NCI-H82 treated with DMSO at 0.1 percent for 48 hours (cell line): ENCODE measurements at regions not wholly inside any gene's neighbourhood (a gene's known extent, or its start where the extent isn't known, plus 50 kb on each side); places are given as distances from the start of the nearest gene placed in this dataset.
"Not testable (repeated sequence)": the region's sequence is repeated elsewhere in the genome, so short reads cannot be mapped to it uniquely, and the experiment has no call there.

ENCODE experiments used
- DNase-seq: peaks from one replicate; lab custom pipeline; 2025; ENCODE audit not compliant: unreplicated experiment; lab: John Stamatoyannopoulos, UW

DNA sequence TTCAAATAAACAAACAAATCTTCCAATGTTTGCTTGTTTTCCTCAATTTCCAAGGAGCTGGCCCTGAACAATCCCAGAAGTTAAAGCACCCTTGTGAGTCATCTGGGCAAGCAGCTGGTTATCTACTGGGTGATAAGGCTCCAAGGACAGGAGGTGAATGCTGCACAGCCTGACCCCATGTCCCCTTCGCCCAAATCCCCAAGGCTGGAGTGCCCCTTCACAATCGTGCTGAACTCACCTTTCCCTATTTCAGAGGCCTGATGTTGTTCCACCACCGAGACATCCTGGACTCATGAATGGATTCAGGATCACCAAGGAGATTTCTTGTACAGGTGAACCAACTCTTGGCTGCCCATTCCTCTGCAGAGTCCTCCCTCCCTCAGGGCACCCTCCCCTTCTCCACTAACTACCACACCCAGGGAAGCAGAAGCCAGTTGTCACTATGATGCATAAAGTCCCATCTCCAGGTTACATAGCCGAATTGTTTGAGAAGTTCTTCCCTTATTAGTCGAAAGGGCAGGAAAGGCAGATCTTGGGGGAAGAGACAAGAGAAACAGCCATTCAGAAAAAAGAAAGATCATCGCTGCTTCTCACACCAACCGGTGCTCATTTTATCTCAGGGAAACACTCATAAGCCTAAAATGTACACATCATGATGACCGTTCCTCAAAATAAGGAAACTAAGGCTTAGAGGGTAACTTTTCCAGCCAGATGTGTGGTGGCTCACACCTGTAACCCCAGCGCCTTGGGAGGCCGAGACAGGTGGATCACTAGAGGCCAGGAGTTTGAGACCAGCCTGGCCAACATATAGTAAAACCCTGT is 138.8 kb upstream of the RREB1 start:
- no peak for DNase-seq

GRCh38 chr6:6969761-6970223 is 138.0 kb upstream of the RREB1 start:
- no peak for DNase-seq

- no peak for DNase-seq
Measured at GRCh38 chr6:6970851-6971250, 136.9 kb upstream of the RREB1 start.

- DNase-seq = no peak
Measured at GRCh38 chr6:6971369-6971768, 136.4 kb upstream of the RREB1 start.

DNA sequence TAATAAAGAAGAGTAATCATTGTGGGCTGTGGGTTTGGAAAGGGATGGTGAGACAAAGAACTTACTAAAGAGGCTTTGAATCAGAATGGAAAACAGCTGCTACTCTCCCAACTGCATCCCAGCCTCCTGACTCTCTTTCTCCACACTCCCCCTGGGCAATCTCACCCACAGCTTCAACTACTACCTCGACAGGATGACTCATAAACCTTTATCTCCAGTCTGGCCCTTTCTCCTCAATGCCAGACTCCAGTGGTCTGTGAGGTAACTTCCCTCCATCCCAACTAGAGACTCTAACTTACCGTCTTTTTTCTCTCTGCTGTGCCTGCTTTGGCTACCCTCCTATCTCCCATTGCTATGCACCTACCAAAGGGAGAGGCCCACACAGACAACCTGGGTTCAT is 135.3 kb upstream of the RREB1 start:
- no peak for DNase-seq

GRCh38 chr6:6973721-6974120 is 134.0 kb upstream of the RREB1 start:
- DNase-seq = no peak

GRCh38 chr6:6975459-6976111 is 132.2 kb upstream of the RREB1 start:
- no peak for DNase-seq

DNA sequence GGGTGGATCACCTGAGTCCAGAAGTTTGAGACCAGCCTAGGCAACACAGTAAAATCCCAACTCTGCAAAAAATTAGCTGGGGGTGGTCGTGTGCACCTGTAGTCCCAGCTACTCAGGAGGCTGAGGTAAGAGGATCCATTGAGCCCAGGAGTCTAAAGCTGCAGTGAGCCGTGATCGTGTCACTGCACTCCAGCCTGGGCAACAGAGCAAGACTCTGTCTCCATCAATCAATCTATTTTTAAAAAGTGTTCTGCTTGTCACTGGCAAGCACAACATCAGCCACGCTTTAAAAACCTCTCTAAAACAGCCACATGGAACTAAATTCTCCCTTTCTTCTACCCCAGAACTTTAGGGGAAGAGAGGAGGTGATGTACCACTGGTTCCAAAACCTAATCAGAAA is 131.6 kb upstream of the RREB1 start:
- no peak for DNase-seq

GRCh38 chr6:6978731-6979130 is 129.0 kb upstream of the RREB1 start:
- DNase-seq = no peak

GRCh38 chr6:6980999-6981597 is 126.7 kb upstream of the RREB1 start:
- no peak for DNase-seq

DNA sequence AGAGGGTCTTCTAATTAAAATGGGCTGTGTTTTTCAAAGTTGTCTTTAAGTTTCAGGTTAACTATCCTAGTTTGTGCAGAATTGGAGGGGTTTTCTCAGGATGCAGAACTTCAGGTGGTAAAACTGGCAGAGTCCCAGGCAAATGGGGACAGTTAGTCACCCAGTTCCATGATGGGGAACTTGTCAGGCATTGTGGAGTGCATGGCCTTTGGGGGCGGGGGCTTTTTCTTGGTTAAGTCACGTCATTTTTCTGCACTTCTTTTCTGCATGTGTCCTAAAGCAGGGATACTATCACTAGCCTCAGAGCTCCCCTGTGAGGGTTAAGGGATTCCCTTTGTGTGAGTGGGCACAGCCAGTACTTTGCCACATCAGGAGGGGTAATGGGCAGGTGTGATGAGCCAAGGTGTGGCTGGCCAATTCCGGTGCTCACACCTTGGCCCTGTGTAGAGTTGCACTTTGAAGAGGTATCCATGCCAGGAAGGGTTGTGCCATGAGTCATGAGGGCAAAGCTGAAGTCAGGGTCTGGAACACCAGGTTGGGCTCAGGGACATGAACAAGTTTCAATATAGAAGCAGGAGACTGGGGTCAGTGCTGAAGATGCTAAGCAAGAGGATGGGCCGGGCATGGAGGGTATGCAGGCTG is 126.0 kb upstream of the RREB1 start:
- DNase-seq = no peak

DNA sequence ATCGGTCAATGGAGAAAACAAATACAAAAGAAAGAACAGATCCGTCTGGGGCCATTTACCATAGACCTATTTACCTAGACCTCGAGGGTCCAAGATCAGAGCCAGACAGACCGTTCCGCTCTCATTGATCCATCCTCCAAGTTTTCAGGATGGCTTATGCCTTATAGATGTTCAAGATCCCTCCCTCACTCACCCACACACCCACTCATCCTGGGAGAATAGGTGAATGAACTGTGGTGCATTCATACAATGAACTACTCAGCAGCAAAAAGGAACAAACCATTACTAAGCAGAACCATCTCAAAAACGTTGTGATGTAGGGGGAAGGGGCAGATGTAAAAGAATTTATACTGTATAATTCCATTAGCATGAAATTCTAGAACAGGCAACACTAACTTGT is 125.1 kb upstream of the RREB1 start:
- DNase-seq = no peak

DNA sequence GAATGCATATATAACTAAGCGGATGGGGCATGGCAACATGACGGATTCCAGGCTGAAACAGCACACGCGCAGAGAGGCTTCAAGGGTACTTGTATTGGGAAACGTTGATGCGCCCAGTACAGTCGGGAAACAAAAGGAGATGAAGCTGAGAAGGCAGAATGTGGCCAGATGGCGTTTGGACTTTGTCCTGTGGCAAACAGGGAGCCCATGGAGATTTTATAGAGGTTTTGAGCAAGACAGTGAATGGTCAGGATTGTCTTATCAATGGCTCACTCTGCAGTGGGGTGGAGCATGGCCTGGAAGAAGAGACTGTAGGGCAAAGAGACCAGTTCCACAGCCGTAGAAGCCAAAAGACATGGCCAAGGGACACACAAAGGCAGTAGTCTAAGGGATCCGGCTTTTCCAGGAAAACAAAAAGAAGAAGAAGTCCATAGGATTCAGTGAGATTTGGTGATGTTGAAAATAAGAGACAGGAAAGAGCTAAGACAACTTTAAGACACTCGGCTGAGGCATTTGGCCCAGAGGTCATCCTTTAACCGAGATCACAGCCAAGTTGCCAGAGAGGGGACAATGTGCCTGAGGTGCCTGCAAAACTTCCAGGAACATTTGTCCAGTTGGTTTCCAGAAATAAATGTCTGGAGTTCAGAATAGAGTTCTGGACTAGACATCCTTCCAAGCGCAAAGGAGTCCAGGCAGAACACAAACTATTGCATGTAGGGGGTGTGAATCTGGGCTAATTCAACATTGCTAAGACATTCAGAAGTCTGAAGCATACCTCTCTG is 123.0 kb upstream of the RREB1 start:
- DNase-seq = no peak

DNA sequence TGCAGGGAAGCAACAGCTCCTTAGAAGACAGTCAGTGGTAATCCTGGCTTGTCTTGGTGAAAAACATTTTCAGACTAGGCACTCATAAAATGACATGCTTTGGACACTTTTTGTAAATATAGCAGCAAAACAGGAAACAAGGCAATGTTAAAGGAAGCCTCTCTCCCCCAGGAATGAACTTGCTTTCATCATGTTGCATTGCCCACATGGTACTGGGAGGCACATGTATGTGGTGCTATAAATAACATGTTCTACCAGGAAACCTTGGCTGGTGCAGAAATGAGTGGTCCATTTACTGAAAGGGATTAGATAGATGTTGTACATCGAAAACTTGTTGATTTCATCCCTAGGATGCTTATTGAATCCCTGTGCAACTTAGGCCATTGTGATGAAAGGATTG is 121.4 kb upstream of the RREB1 start:
- no peak for DNase-seq

DNA sequence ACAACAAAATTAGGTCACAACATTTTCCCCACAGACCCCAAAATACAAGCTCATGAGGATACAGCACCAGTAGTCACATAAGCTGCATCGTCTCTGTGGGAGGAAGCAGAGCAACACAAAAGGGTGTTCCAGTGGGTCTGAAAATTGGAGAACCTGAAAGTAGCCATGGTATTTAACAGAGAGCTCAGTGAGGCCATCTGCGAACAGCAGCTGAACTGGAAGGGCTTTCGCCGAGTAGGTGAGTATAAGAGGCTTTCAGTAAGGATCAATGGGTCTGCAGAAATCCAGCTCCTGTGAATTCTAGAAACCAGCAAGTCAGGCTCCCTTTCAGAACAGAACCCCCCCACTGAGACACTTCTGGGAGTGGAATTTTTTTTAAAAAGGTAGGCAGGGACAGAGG is 120.0 kb upstream of the RREB1 start:
- peak; percentile 53 for DNase-seq

- DNase-seq = not testable (repeated sequence)
Measured at GRCh38 chr6:6990059-6990458, 117.7 kb upstream of the RREB1 start.

DNA sequence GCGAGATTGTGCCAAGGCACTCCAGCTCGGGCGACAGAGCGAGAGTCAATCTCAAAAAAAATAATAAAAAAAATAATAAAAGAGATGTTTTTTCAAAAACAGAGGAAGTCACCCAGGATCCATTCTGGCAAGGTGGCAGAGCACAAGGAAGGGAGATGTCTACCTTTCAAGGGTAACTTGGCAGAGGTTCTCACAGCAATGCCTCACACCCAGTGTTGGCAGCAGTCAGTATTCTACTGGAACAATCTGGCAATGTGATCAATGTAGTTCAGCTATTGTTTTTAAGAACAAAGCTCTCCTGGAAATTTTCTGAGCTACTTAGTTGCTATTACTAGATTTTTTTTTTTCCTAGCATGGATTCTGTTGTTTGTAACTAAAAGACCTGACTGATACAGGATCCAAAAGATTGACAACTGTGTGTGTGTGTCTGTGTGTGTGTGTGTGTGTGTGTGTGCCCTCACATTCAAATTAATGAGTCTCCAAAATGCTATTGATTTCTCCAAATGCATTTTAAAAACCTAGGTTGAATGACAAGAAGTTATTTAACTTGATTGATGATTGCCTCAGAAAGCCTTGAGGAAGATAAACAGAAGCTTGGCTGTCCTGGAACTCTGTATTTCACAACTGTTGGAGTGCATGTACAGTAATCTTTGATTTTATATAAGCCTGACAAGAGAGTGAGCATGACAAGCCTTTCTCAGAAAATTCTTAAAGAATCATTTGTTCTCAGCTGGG is 114.1 kb upstream of the RREB1 start:
- DNase-seq = no peak

GRCh38 chr6:6994796-6995195 is 113.0 kb upstream of the RREB1 start:
- no peak for DNase-seq

DNA sequence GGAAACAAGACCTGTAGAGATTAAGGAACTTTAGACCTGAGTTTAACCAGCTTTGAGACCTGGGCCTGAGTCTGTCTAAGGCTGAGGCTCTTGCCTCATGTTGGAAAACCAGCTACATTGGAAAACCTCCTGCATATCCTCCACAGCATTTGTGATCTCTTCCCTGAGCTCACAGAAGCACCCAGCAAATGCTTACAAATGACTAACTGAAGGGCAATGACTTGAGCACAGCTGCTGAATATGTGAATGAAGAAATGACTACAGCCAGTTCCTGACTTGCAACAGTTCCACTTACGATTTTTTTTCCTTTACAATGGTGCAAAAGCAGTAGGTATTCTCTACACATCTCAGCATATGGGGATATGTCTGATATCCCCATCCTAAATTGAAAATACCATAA is 112.4 kb upstream of the RREB1 start:
- no peak for DNase-seq

GRCh38 chr6:6996124-6996523 is 111.6 kb upstream of the RREB1 start:
- DNase-seq = no peak
